GM12878 (cell line): ENCODE measurements at regions not wholly inside any gene's neighbourhood (a gene's known extent, or its start where the extent isn't known, plus 50 kb on each side); places are given as distances from the start of the nearest gene placed in this dataset.

Source experiments
- ATAC-seq: fragments of 200-7000 bp; cut with Tn5 transposase; 3 replicates; pipeline ENCODE4 v1.9.1; 2020; ENCODE audit warnings: mild to moderate bottlenecking, moderate library complexity
- BruUV-seq: library from RNA; stranded (reverse); fragments of 400-500 nt; replicated peaks from 2 replicates; lab custom pipeline; 2021; lab: Mats Ljungman, UMichigan
- CTCF ChIA-PET: fragments of 300-600 bp; sonication (Branson Sonifier 250); formaldehyde crosslinking; extraction: SDS; loops from one replicate; lab custom pipeline; 2021; ENCODE audit warnings: inconsistent platforms; lab: Yijun Ruan, JAX
- POLR2A ChIA-PET: fragments of 350-600 bp; formaldehyde crosslinking; extraction: SDS; loops from one replicate; lab custom pipeline; 2021; ENCODE audit warnings: inconsistent platforms; lab: Charles Lee
- RAD21 ChIA-PET: fragments of 300-600 bp; sonication (Branson Sonifier 250); formaldehyde crosslinking; loops from one replicate; lab custom pipeline; 2023; ENCODE audit warnings: antibody characterized with exemption; ENCODE audit not compliant: unreplicated experiment; lab: Charles Lee
- SMC1A ChIA-PET: fragments of 300-600 bp; sonication (Branson Sonifier 250); formaldehyde crosslinking; loops from one replicate; lab custom pipeline; 2023; ENCODE audit not compliant: unreplicated experiment, uncharacterized antibody; lab: Charles Lee
- DNase-seq: peaks from one replicate; pipeline ENCODE4 v3.0.0-alpha.2; 2011; ENCODE audit warnings: low read depth, low spot score
- FAIRE-seq: peaks from 3 replicates; lab custom pipeline; 2011; peaks lifted over from hg19 to GRCh38; lab: Jason Lieb, UNC
- H2AFZ ChIP-seq: 2 replicates; pipeline ENCODE4 v1.6.0; 2011; ENCODE audit warnings: low read depth, low read length, control low read depth; ENCODE audit not compliant: control insufficient read depth
- H3K27ac ChIP-seq: 2 replicates; pipeline ENCODE4 v1.5.1; 2011; ENCODE audit warnings: control low read depth; ENCODE audit not compliant: control insufficient read depth, insufficient read depth
- H3K27me3 ChIP-seq, 2 experiments: replicated peaks in 1 of 2; 2 replicates each; pipeline versions ENCODE4 v1.6.0 to v1.6.1; 2011; ENCODE audit warnings: low read length in 1 of 2; ENCODE audit not compliant: control insufficient read depth in 2 of 2, insufficient read depth in 2 of 2
- H3K36me3 ChIP-seq, 2 experiments: 2 replicates each; pipeline ENCODE4 v1.5.1; 2011; ENCODE audit warnings: low read length in 1 of 2; ENCODE audit not compliant: control insufficient read depth in 2 of 2, insufficient read depth in 2 of 2
- H3K4me1 ChIP-seq: 2 replicates; pipeline ENCODE4 v1.6.1; 2011; ENCODE audit warnings: mild to moderate bottlenecking, low read length, moderate library complexity, mixed read lengths; ENCODE audit not compliant: control insufficient read depth, insufficient read depth
- H3K4me2 ChIP-seq: 2 replicates; pipeline ENCODE4 v1.6.0; 2011; ENCODE audit warnings: control low read depth; ENCODE audit not compliant: control insufficient read depth, insufficient read depth
- H3K4me3 ChIP-seq: fragments of 200-600 bp; sonication (generic); 2 replicates; pipeline ENCODE4 v1.5.1; 2016
- H3K79me2 ChIP-seq: 2 replicates; pipeline ENCODE4 v1.6.0; 2011; ENCODE audit warnings: low read length; ENCODE audit not compliant: control insufficient read depth, insufficient read depth
- H3K9ac ChIP-seq: 2 replicates; pipeline ENCODE4 v1.8.0; 2011; ENCODE audit warnings: low read length, control low read depth, mixed read lengths; ENCODE audit not compliant: control insufficient read depth, insufficient read depth
- H3K9me3 ChIP-seq: replicated peaks from 3 replicates; pipeline ENCODE4 v1.5.1; 2011; ENCODE audit warnings: mild to moderate bottlenecking, low read length; ENCODE audit not compliant: control insufficient read depth, insufficient read depth
- H4K20me1 ChIP-seq: 2 replicates; pipeline ENCODE4 v1.6.0; 2011; ENCODE audit not compliant: control insufficient read depth, insufficient read depth
- BACH1 ChIP-seq: fragments of 450-650 bp; IDR thresholded peaks from 2 replicates; pipeline ENCODE4 v1.6.1; 2017; ENCODE audit warnings: mild to moderate bottlenecking, borderline replicate concordance
- BCL3 ChIP-seq: IDR thresholded peaks from 2 replicates; pipeline ENCODE4 v1.6.1; 2011; ENCODE audit warnings: borderline replicate concordance, low read depth, mild to moderate bottlenecking, moderate library complexity, low read length; ENCODE audit not compliant: insufficient read depth, poor library complexity, severe bottlenecking
- CHD1 ChIP-seq: IDR thresholded peaks from 2 replicates; pipeline ENCODE4 v1.6.1; 2012; ENCODE audit warnings: low read depth, low read length, improper control_type of control experiment
- CTCF ChIP-seq, 3 experiments: IDR thresholded peaks in 2 of 3; conservative IDR thresholded peaks in 1 of 3; 2 replicates each; pipeline ENCODE4 v1.5.1; 2011; ENCODE audit warnings: low read depth in 3 of 3, low read length in 3 of 3, mild to moderate bottlenecking in 3 of 3, control low read depth in 2 of 3, moderate library complexity in 2 of 3, inconsistent platforms in 1 of 3, mixed read lengths in 1 of 3; ENCODE audit not compliant: control insufficient read depth in 2 of 3, insufficient read depth in 1 of 3; ENCODE audit errors: extremely low read depth in 1 of 3
- LARP7 ChIP-seq: fragments of 450-650 bp; IDR thresholded peaks from 2 replicates; pipeline ENCODE4 v1.6.1; 2017; ENCODE audit warnings: mild to moderate bottlenecking
- MLLT1 ChIP-seq: fragments of 450-650 bp; IDR thresholded peaks from 2 replicates; pipeline ENCODE4 v1.6.1; 2016; ENCODE audit warnings: mild to moderate bottlenecking
- POLR2AphosphoS2 ChIP-seq: IDR thresholded peaks from 2 replicates; pipeline ENCODE4 v1.6.1; 2011; ENCODE audit warnings: low read depth, mild to moderate bottlenecking, low read length, improper control_type of control experiment, moderate library complexity
- SPI1 ChIP-seq: IDR thresholded peaks from 2 replicates; pipeline ENCODE4 v1.6.1; 2011; ENCODE audit warnings: low read depth, mild to moderate bottlenecking, low read length, moderate library complexity, borderline replicate concordance; ENCODE audit not compliant: insufficient read depth
- SREBF2 ChIP-seq: IDR thresholded peaks from 2 replicates; pipeline ENCODE4 v1.6.1; 2012; ENCODE audit warnings: mild to moderate bottlenecking, low read length
- STAT1 ChIP-seq: fragments of 450-650 bp; conservative IDR thresholded peaks from 2 replicates; pipeline ENCODE4 v1.6.1; 2014; ENCODE audit warnings: antibody characterized with exemption, mild to moderate bottlenecking
- TCF12 ChIP-seq: IDR thresholded peaks from 2 replicates; pipeline ENCODE4 v1.6.1; 2011; ENCODE audit warnings: low read depth, mild to moderate bottlenecking, low read length
- YY1 ChIP-seq: IDR thresholded peaks from 2 replicates; pipeline ENCODE4 v1.6.1; 2011; ENCODE audit warnings: low read depth, mild to moderate bottlenecking, low read length
- WGBS: methylation state at CpG from one replicate; pipeline ENCODE4 v1.1.6; 2016; ENCODE audit warnings: low lambda C conversion rate; ENCODE audit not compliant: insufficient replicate concordance, insufficient coverage; ENCODE audit errors: missing lambda C conversion rate; 5-methylcytosine and 5-hydroxymethylcytosine counted together
- in situ Hi-C: fragments of 300-500 bp; cut with MboI; formaldehyde crosslinking; loops from 9 replicates; pipeline ENCODE4 v1.14.3; 2018; ENCODE audit warnings: mixed read lengths
- intact Hi-C: fragments of 100-400 bp; cut with micrococcal nuclease; formaldehyde crosslinking; loops from one replicate; pipeline ENCODE4 v1.14.2; 2022; ENCODE audit not compliant: unreplicated experiment

GRCh38 chr13:22427066-22427465 is 753.7 kb upstream of the SGCG start:
- CTCF ChIA-PET: no interaction called here
- Histone ChIP-seq H3K27ac (no peak overlapping the region), H4K20me1 (no peaks in the 10 kb centered on the region), H3K79me2 (no peaks in the 10 kb centered on the region), H3K36me3 (no peaks in the 10 kb centered on the region), H3K9me3 (no peaks in the 10 kb centered on the region), H2AFZ (no peak overlapping the region), H3K9ac (no peak overlapping the region), H3K4me3 (no peak overlapping the region), H3K4me2 (no peak overlapping the region), H3K4me1 (no peaks in the 10 kb centered on the region), H3K27me3 (no peaks in the 10 kb centered on the region)
- intact Hi-C loops (no loop called here), in situ Hi-C loops (no loop called here)
- FAIRE-seq: no peak
- DNase-seq: no peak
- SMC1A ChIA-PET: interaction anchor here (1.5 kb wide), 1 partner anchor 25 kb away, joined by 3 read pairs; no protein-coding TSS in a partner anchor
- POLR2A ChIA-PET: no interaction called here
- ATAC-seq: no peak
- no TSS peak for BruUV-seq
- WGBS: 34% methylated on average over 3 of the region's 3 CpGs
- TF ChIP-seq LARP7 (no peak), YY1 (no peak), BCL3 (no peak), BACH1 (no peak)
- RAD21 ChIA-PET: no interaction called here

- ChIA-PET POLR2A (no interaction called here), SMC1A (interaction anchor here (1.5 kb wide), 1 partner anchor 25 kb away, joined by 3 read pairs; no protein-coding TSS in a partner anchor), CTCF (no interaction called here), RAD21 (no interaction called here)
- H3K9me3 ChIP-seq: no peaks in the 10 kb centered on the region
- H4K20me1 ChIP-seq: no peaks in the 10 kb centered on the region
- 50% methylated on average over 6 of the region's 6 CpGs for WGBS
- H3K4me3 ChIP-seq: no peak overlapping the region
- DNase-seq: no peak
- no peak for ATAC-seq
- H3K4me2 ChIP-seq: no peak overlapping the region
- no peak for FAIRE-seq
- in situ Hi-C loops (no loop called here), intact Hi-C loops (no loop called here)
- H2AFZ ChIP-seq: no peak overlapping the region
- no peaks in the 10 kb centered on the region for H3K36me3 ChIP-seq
- no peak overlapping the region for H3K9ac ChIP-seq
- no peak overlapping the region for H3K27ac ChIP-seq
- no peaks in the 10 kb centered on the region for H3K27me3 ChIP-seq
- no peaks in the 10 kb centered on the region for H3K4me1 ChIP-seq
- no TSS peak for BruUV-seq
- no peaks in the 10 kb centered on the region for H3K79me2 ChIP-seq
- TF ChIP-seq TCF12 (no peak), POLR2AphosphoS2 (no peak), MLLT1 (no peak), CTCF (IDR thresholded peaks at IDR 0.05 in 2 of 3, conservative IDR thresholded peaks at IDR 0.05 in 1 of 3; ENCODE audit: control insufficient read depth in 2 of 3, extremely low read depth in 1 of 3, insufficient read depth in 1 of 3, low read depth in 3 of 3, low read length in 3 of 3) (no peak), SREBF2 (no peak), SPI1 (no peak), STAT1 (no peak), CHD1 (no peak)
Measured at GRCh38 chr13:22427783-22428182, 753.0 kb upstream of the SGCG start.
